Loucy (cell line): ENCODE measurements at regions not wholly inside any gene's neighbourhood (a gene's known extent, or its start where the extent isn't known, plus 50 kb on each side); places are given as distances from the start of the nearest gene placed in this dataset.
"Not testable (repeated sequence)": the region's sequence is repeated elsewhere in the genome, so short reads cannot be mapped to it uniquely, and the experiment has no call there.

Experiments
- H2AFZ ChIP-seq: fragments of 200-600 bp; sonication (generic); 2 replicates; pipeline ENCODE4 v1.6.0; 2016; ENCODE audit warnings: antibody characterized with exemption, mild to moderate bottlenecking, low read length, moderate library complexity
- H3F3A ChIP-seq: fragments of 200-600 bp; 2 replicates; pipeline ENCODE4 v1.6.0; 2016; ENCODE audit warnings: antibody characterized with exemption, low read depth, mild to moderate bottlenecking
- H3K27me3 ChIP-seq: fragments of 200-600 bp; sonication (generic); 2 replicates; pipeline ENCODE4 v1.6.1; 2014; ENCODE audit warnings: low read length, mild to moderate bottlenecking; ENCODE audit not compliant: insufficient read depth, poor library complexity, severe bottlenecking
- H3K36me3 ChIP-seq: fragments of 200-600 bp; sonication (generic); 2 replicates; pipeline ENCODE4 v1.6.1; 2016; ENCODE audit warnings: low read length; ENCODE audit not compliant: insufficient read depth
- H3K4me1 ChIP-seq: fragments of 200-600 bp; sonication (generic); 2 replicates; pipeline ENCODE4 v1.5.1; 2014; ENCODE audit warnings: low read length, mild to moderate bottlenecking; ENCODE audit not compliant: insufficient read depth, poor library complexity, severe bottlenecking
- H3K4me2 ChIP-seq: fragments of 200-600 bp; sonication (generic); 2 replicates; pipeline ENCODE4 v1.6.0; 2014; ENCODE audit warnings: antibody characterized with exemption, low read length, low read depth, mild to moderate bottlenecking; ENCODE audit not compliant: poor library complexity, severe bottlenecking
- H3K4me3 ChIP-seq: fragments of 200-600 bp; sonication (generic); 2 replicates; pipeline ENCODE4 v1.5.1; 2014; ENCODE audit warnings: low read length, mild to moderate bottlenecking, mixed read lengths; ENCODE audit not compliant: poor library complexity, severe bottlenecking
- H3K79me2 ChIP-seq: fragments of 200-600 bp; sonication (generic); 2 replicates; pipeline ENCODE4 v1.6.1; 2014; ENCODE audit warnings: low read length; ENCODE audit not compliant: insufficient read depth
- H3K9ac ChIP-seq: fragments of 200-600 bp; sonication (generic); 2 replicates; pipeline ENCODE4 v1.6.0; 2014; ENCODE audit warnings: mild to moderate bottlenecking, low read depth, low read length, moderate library complexity; ENCODE audit not compliant: poor library complexity, severe bottlenecking
- H3K9me2 ChIP-seq: fragments of 200-600 bp; sonication (generic); replicated peaks from 2 replicates; pipeline ENCODE4 v1.6.1; 2016; ENCODE audit warnings: low read depth, low read length, mixed read lengths
- H3K9me3 ChIP-seq: fragments of 200-600 bp; sonication (generic); 2 replicates; pipeline ENCODE4 v1.6.1; 2014; ENCODE audit warnings: mild to moderate bottlenecking, antibody characterized with exemption, low read length, low read depth; ENCODE audit not compliant: insufficient read depth
- H4K20me1 ChIP-seq: fragments of 200-600 bp; sonication (generic); 2 replicates; pipeline ENCODE4 v1.6.0; 2014; ENCODE audit warnings: antibody characterized with exemption, low read length, mild to moderate bottlenecking; ENCODE audit not compliant: insufficient read depth, poor library complexity, severe bottlenecking
- EZH2phosphoT487 ChIP-seq: fragments of 200-600 bp; IDR thresholded peaks from 2 replicates; pipeline ENCODE4 v1.6.1; 2018; ENCODE audit warnings: antibody characterized with exemption, mild to moderate bottlenecking, moderate library complexity, borderline replicate concordance
- TF ChIP-seq, protein P1 (sequence below): fragments of 200-600 bp; sonication (generic); conservative IDR thresholded peaks from 2 replicates; pipeline ENCODE4 v1.5.1; 2014; ENCODE audit warnings: mild to moderate bottlenecking, antibody characterized with exemption, low read length

DNA sequence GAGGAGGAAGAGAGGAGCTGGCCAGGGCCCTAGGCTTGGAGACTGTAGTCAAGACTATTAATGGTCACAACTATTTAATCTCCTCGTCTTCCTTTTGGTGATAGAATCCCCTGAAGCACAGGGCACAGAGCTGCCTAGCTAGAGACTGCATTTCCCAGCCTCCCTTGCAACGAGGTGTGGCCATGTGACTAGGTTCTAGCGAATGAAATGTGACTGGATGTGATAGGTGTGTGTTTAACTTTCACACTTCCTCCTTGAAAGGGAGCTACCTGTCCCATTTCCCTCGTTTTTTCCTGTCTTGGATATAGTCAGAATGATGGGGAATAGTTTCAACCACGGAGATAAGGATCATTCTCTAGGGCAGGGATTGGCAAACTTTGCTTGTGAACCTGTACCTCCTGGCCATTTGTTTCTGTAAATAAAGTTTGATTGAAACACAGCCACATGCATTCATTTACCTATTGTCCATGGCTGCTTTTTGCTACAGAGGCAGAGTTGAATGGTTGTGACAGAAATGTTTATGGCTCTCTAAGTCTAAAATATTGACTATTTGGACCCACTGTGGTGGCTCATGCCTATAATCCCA lies 313.5 kb downstream of the MIAT start:
- Histone ChIP-seq H3K4me2 (no peak overlapping the region), H3K9ac (no peak overlapping the region), H4K20me1 (no peaks in the 10 kb centered on the region), H3K36me3 (no peaks in the 10 kb centered on the region), H3K9me2 (no peaks in the 10 kb centered on the region), H3F3A (no peaks in the 10 kb centered on the region), H3K27me3 (no peaks in the 10 kb centered on the region), H3K4me3 (no peak overlapping the region), H3K4me1 (no peaks in the 10 kb centered on the region), H3K9me3 (no peaks in the 10 kb centered on the region), H3K79me2 (no peaks in the 10 kb centered on the region), H2AFZ (no peak overlapping the region)
- TF ChIP-seq, protein P1, sequence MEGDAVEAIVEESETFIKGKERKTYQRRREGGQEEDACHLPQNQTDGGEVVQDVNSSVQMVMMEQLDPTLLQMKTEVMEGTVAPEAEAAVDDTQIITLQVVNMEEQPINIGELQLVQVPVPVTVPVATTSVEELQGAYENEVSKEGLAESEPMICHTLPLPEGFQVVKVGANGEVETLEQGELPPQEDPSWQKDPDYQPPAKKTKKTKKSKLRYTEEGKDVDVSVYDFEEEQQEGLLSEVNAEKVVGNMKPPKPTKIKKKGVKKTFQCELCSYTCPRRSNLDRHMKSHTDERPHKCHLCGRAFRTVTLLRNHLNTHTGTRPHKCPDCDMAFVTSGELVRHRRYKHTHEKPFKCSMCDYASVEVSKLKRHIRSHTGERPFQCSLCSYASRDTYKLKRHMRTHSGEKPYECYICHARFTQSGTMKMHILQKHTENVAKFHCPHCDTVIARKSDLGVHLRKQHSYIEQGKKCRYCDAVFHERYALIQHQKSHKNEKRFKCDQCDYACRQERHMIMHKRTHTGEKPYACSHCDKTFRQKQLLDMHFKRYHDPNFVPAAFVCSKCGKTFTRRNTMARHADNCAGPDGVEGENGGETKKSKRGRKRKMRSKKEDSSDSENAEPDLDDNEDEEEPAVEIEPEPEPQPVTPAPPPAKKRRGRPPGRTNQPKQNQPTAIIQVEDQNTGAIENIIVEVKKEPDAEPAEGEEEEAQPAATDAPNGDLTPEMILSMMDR = no peak
- TF ChIP-seq EZH2phosphoT487 = no peak

DNA sequence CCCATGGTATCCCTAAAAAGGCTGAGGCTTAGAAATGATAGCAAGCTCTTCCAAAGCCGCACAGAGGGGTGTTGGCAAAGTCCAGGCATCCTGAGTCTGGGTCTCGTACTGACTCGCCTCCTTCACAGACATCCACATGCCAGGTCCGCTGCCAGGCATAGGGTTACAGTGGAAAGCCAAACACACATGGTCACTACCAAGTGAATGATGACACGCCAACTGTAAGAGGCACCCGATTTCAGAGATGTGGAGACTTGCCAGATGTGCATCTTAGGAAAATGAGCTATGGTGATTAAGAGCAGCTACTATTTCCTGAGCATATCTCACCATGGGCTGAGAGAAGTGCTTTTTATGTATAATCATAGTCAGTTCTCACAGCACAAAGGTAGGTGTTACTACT lies 314.9 kb downstream of the MIAT start:
- TF ChIP-seq, protein P1 = no peak
- no peak for TF ChIP-seq EZH2phosphoT487
- Histone ChIP-seq H3K4me2 (no peak overlapping the region), H3K9me3 (no peaks in the 10 kb centered on the region), H3K9ac (no peak overlapping the region), H3K36me3 (no peaks in the 10 kb centered on the region), H3F3A (no peaks in the 10 kb centered on the region), H3K4me3 (no peak overlapping the region), H3K4me1 (no peaks in the 10 kb centered on the region), H2AFZ (no peak overlapping the region), H3K27me3 (no peaks in the 10 kb centered on the region), H3K79me2 (no peaks in the 10 kb centered on the region), H4K20me1 (no peaks in the 10 kb centered on the region), H3K9me2 (no peaks in the 10 kb centered on the region)

DNA sequence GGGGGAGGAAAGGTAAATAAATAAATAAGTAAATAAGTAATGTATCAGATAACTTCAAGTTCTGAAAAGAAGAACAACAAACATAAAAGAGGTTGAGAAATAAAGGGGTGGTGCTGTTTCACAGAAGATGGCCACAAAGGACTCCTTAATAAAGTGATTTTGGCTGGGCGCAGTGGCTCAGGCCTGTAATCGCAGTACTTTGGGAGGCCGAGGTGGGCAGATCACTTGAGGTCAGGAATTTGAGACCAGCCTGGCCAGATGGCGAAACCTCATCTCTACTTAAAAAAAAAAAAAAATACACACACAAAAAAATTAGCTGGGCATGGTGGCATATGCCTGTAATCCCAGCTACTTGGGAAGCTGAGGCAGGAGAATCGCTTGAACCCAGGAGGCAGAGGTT lies 315.5 kb downstream of the MIAT start:
- not testable (repeated sequence) for H3K4me1 ChIP-seq, H2AFZ ChIP-seq, H3K9ac ChIP-seq, H3K27me3 ChIP-seq, H3K4me2 ChIP-seq, H3K79me2 ChIP-seq, H3K36me3 ChIP-seq, H3F3A ChIP-seq, H3K9me2 ChIP-seq, H3K4me3 ChIP-seq, H3K9me3 ChIP-seq, H4K20me1 ChIP-seq

DNA sequence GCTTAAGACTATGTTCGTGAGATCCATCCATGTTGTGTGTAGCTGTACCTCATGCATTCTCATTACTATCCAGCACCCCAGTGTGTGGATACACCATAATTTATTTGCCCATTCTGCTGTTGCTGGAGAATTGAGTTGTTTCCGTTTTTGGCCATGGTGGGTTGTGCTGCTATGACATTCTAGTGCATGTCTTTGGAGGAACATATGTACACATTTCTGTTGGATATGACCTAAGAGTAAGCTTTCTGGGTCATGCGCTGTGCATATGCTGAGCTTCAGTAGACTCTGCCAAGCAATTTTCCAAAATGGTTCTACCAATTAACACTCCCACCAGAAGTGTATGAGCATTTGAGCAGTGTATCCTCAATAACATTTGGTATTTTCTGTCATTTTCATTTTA lies 316.6 kb downstream of the MIAT start:
- Histone ChIP-seq H3K9ac (no peak overlapping the region), H3K9me2 (no peaks in the 10 kb centered on the region), H3K79me2 (no peaks in the 10 kb centered on the region), H3F3A (no peaks in the 10 kb centered on the region), H4K20me1 (no peaks in the 10 kb centered on the region), H3K27me3 (no peaks in the 10 kb centered on the region), H3K4me2 (no peak overlapping the region), H3K4me3 (no peak overlapping the region), H3K36me3 (no peaks in the 10 kb centered on the region), H3K4me1 (no peaks in the 10 kb centered on the region), H2AFZ (no peak overlapping the region), H3K9me3 (no peaks in the 10 kb centered on the region)
- TF ChIP-seq, protein P1 = no peak
- TF ChIP-seq EZH2phosphoT487 = no peak
